Fibroblast of pulmonary artery (primary cell): ENCODE measurements at regions not wholly inside any gene's neighbourhood (a gene's known extent, or its start where the extent isn't known, plus 50 kb on each side); places are given as distances from the start of the nearest gene placed in this dataset.

Experiments
- DNase-seq: peaks from one replicate; pipeline ENCODE4 v3.0.0-alpha.2; 2010; ENCODE audit warnings: low read depth
- H3K4me3 ChIP-seq: replicated peaks from 2 replicates; pipeline ENCODE4 v1.5.1; 2011; ENCODE audit warnings: low read depth, mild to moderate bottlenecking, control low read depth, low read length, moderate library complexity
- TF ChIP-seq, protein P1 (sequence below): IDR thresholded peaks from 2 replicates; pipeline ENCODE4 v1.5.1; 2011; ENCODE audit warnings: mild to moderate bottlenecking, control low read depth, low read length, inconsistent platforms; ENCODE audit errors: missing control alignments

DNA sequence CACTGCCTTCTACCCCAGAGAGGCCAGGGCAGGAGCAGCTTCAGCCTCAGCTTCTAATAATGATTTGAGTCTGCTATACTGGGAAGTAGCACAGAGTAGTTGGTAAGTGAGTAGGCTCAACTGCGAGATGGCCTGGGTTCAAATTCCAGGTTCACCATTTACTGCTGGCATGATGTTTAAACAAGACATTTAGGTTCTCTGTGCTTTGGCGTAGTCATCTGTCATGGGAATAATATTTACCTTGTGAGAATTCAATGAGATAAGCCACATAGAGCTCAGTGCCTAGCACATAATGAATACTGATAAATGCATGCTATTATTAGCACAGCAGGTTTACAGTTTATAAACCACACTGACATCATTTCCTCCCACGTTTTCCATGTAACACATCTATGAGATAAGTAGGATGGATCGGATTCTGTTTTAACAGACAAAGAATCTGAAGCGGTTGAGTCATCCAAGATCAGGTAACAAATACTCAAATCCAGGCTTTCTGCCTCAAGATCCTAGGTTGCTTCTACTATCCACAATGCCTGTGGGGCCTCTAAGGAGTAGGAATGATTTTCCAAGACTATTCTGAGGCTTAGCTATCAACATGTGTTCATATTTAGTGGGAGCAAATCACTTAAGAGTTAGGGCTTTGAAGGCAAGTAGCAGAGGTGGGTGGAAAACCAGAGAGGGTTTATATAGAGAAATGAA, 72.9 kb upstream of the DTNBP1 start:
- DNase-seq: no peak
- H3K4me3 ChIP-seq: no peak overlapping the region
- TF ChIP-seq, protein P1, sequence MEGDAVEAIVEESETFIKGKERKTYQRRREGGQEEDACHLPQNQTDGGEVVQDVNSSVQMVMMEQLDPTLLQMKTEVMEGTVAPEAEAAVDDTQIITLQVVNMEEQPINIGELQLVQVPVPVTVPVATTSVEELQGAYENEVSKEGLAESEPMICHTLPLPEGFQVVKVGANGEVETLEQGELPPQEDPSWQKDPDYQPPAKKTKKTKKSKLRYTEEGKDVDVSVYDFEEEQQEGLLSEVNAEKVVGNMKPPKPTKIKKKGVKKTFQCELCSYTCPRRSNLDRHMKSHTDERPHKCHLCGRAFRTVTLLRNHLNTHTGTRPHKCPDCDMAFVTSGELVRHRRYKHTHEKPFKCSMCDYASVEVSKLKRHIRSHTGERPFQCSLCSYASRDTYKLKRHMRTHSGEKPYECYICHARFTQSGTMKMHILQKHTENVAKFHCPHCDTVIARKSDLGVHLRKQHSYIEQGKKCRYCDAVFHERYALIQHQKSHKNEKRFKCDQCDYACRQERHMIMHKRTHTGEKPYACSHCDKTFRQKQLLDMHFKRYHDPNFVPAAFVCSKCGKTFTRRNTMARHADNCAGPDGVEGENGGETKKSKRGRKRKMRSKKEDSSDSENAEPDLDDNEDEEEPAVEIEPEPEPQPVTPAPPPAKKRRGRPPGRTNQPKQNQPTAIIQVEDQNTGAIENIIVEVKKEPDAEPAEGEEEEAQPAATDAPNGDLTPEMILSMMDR: no peak

DNA sequence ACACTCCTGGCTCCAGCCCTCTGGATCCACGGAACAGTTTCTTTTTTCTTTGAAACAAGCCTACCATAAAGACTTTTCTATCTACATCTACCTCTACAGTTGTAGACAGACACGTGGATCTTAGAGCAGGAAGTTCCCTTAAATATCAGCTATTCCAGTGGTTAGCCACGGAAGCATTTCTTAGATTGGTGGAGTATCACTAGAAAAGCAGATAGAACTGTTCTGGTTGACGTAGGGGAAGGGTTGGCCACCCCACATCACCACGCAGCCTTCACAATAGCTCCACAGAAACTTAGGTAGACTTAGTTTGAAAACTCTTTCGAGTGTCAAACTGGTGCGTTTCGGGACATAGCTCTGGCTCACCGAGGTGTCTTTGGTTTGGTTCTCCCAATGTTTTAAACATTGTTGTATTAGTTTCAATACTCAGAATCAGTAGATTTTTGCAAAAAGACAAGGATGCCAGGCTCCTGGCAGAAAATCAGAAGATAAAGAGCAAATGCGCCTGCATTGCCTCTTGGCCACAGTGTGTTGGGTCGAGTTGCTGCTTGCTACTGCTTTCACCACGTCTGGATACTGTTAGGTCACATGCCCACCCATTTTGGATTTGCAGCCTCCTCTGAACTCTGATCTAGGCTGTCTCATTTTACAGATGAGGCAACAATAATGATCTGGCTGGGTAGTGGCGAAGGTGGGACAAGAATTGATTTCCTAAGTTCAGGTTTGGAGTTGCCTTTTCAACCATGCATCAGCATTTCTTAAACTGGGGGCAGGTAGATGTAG, 71.5 kb upstream of the DTNBP1 start:
- H3K4me3 ChIP-seq: no peak overlapping the region
- TF ChIP-seq, protein P1: no peak
- DNase-seq: no peak

DNA sequence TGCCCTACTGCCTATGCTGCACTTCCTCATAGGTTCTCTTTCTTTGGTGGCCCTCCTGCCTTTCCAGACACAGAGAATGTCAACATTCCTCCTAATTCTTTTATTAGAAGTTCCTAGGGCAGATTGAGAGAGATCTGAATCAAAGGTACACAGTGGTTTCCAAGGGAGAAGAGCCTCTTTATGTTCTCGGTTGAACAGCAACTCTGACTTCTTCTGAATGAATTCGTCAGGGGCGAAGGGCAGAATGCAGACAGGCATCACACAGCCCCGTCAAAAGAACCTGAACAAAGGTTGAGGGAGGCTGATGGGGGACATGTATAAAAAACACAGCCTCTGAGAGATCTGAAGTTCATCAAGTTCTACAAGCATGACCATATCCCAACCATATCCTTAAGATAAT, 68.1 kb upstream of the DTNBP1 start:
- H3K4me3 ChIP-seq: no peak overlapping the region
- TF ChIP-seq, protein P1: no peak
- DNase-seq: no peak

DNA sequence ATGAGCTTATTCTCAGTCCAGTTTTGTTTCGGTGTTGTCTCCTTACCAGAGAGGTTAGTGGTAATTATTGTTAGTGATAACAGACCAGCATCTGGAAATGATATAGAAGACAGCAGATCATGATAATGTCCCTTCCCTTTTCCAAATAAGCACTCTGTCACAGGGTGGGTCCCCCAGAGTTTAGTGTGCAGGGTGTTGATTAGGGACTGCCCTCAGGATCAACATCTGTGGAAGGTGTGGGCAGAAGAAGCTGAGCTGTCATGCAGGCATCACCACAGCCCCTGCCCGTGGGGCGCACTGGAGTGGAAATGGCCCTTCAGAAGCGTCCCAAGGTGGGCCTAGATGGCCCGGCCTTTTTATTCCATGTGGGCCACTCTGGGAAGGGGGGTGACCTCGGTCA, 67.6 kb upstream of the DTNBP1 start:
- TF ChIP-seq, protein P1: no peak
- no peak for DNase-seq
- H3K4me3 ChIP-seq: no peak overlapping the region

DNA sequence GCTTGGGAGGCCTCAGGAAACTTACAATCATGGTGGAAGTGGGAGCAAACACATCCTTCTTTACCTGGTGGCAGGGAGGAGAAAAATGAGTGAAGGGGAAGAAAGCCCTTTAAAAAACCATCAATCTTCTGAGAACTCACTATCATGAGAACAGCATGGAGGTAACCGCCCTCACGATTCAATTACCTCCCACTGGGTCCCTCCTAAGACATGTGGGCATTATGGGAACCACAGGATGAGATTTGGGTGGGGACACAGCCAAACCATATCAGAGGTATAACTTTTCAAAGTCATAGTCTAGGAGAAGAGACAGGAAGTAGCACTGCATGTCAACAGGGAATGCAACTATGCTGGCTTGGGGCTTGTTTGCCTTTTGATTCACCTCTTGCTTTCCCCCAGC, 59.9 kb upstream of the DTNBP1 start:
- H3K4me3 ChIP-seq: no peak overlapping the region
- TF ChIP-seq, protein P1: no peak
- DNase-seq: no peak

DNA sequence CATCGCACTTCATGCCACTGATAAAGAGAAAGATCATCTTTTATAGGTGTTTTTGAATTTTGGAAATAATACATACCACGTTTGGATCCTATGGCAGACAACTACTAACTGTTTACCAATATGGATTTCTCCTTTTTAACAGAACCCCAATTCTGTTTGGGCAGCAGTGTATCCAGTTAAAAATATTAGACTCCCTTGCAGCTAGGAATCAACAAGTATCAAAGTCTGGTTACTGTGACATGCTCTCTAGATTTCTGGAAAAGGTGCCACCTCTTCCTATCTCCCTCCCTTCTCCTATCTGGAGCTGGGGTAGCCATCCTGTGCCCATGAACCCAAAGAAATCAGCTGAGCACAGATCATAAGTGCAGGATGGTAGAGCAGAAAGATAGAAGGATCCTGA, 54.1 kb upstream of the DTNBP1 start:
- H3K4me3 ChIP-seq: no peak overlapping the region
- no peak for DNase-seq
- TF ChIP-seq, protein P1: no peak
